ENCODE measurements at regions not wholly inside any gene's neighbourhood (a gene's known extent, or its start where the extent isn't known, plus 50 kb on each side); places are given as distances from the start of the nearest gene placed in this dataset.

DNA sequence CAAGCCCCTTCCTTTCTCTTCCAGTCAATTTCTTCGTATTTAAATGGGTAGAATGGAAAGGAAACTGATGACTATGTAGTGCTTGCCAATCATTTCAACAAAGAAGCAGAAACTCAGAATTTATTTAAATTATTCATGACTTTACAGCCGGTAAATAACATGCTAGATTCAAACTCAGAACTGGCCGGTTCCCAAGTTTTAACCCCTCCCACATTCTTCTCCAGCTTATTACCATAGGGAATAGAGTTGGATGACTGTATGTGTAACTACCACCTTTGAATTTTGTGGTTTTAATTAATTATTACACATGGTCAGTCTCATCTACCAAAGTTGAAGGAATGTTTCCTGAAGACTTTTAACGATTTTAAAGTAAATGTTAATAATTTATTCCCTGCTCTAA, 819.3 kb upstream of the LRATD1 start:
- H3K4me1 Mint-ChIP-seq (ENCODE audit: unreplicated experiment), result peaks cover 4% of the 10 kb centered on the region
- no peaks in the 10 kb centered on the region for H3K27me3 Mint-ChIP-seq (ENCODE audit: unreplicated experiment)
- no peak overlapping the region for H3K27ac Mint-ChIP-seq (ENCODE audit: unreplicated experiment)
- TF ChIP-seq, protein P1, sequence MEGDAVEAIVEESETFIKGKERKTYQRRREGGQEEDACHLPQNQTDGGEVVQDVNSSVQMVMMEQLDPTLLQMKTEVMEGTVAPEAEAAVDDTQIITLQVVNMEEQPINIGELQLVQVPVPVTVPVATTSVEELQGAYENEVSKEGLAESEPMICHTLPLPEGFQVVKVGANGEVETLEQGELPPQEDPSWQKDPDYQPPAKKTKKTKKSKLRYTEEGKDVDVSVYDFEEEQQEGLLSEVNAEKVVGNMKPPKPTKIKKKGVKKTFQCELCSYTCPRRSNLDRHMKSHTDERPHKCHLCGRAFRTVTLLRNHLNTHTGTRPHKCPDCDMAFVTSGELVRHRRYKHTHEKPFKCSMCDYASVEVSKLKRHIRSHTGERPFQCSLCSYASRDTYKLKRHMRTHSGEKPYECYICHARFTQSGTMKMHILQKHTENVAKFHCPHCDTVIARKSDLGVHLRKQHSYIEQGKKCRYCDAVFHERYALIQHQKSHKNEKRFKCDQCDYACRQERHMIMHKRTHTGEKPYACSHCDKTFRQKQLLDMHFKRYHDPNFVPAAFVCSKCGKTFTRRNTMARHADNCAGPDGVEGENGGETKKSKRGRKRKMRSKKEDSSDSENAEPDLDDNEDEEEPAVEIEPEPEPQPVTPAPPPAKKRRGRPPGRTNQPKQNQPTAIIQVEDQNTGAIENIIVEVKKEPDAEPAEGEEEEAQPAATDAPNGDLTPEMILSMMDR (IDR thresholded peaks at IDR 0.05; ENCODE audit: unreplicated experiment), result no peak
- no peaks in the 10 kb centered on the region for H3K36me3 Mint-ChIP-seq (ENCODE audit: low read depth, unreplicated experiment)
- H3K4me3 Mint-ChIP-seq (ENCODE audit: unreplicated experiment), result no peak overlapping the region
- no peak for DNase-seq (ENCODE audit: low spot score)
- no peaks in the 10 kb centered on the region for H3K9me3 Mint-ChIP-seq (ENCODE audit: unreplicated experiment)

DNA sequence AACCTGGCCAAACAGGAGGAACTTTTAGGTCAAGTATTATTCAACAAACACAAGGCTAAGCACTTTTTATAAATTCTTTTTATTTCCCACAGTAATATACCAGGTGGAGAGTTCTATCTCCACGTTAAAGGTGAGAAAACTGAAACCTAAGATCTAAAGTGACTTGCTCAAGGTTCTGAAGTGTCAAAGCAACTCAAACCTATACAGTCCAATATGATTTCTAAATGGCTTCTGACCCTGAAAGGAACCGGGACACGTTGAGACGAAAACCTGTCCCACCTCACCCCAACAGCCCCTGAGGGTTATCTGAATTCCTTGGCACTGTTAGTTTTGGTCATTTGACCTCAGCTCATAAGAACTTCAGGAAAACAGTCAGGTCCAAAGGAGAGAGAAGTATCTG, 814.5 kb upstream of the LRATD1 start:
- Mint-ChIP-seq H3K27ac (ENCODE audit: unreplicated experiment) (no peak overlapping the region), H3K4me1 (ENCODE audit: unreplicated experiment) (peaks cover 6% of the 10 kb centered on the region), H3K36me3 (ENCODE audit: low read depth, unreplicated experiment) (no peaks in the 10 kb centered on the region), H3K9me3 (ENCODE audit: unreplicated experiment) (no peaks in the 10 kb centered on the region), H3K27me3 (ENCODE audit: unreplicated experiment) (no peaks in the 10 kb centered on the region), H3K4me3 (ENCODE audit: unreplicated experiment) (no peak overlapping the region)
- TF ChIP-seq, protein P1 (IDR thresholded peaks at IDR 0.05; ENCODE audit: unreplicated experiment), result no peak
- no peak for DNase-seq (ENCODE audit: low spot score)

DNA sequence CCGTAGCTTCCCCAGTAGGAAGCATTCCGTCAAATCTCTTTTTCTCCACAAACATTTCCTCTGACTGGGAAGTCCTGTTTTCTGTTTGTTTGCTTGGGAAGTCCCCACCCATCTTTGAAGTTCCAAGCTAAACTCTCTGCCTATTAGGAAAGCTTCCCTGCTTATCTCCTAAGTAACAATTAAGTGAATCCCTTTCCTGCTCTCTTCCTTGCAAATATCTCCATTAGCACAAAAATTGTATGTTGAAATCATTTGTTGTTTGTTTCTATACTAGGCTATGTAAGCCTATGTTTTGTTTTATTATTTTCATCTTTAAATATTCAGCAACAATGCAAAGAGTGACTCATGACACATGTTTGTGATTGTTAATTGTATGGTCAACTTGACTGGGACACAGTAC, 812.6 kb upstream of the LRATD1 start:
- Mint-ChIP-seq H3K4me1 (ENCODE audit: unreplicated experiment) (peaks cover 6% of the 10 kb centered on the region), H3K4me3 (ENCODE audit: unreplicated experiment) (no peak overlapping the region), H3K27me3 (ENCODE audit: unreplicated experiment) (no peaks in the 10 kb centered on the region), H3K36me3 (ENCODE audit: low read depth, unreplicated experiment) (no peaks in the 10 kb centered on the region), H3K9me3 (ENCODE audit: unreplicated experiment) (no peaks in the 10 kb centered on the region), H3K27ac (ENCODE audit: unreplicated experiment) (no peak overlapping the region)
- TF ChIP-seq, protein P1 (IDR thresholded peaks at IDR 0.05; ENCODE audit: unreplicated experiment), result no peak
- no peak for DNase-seq (ENCODE audit: low spot score)

DNA sequence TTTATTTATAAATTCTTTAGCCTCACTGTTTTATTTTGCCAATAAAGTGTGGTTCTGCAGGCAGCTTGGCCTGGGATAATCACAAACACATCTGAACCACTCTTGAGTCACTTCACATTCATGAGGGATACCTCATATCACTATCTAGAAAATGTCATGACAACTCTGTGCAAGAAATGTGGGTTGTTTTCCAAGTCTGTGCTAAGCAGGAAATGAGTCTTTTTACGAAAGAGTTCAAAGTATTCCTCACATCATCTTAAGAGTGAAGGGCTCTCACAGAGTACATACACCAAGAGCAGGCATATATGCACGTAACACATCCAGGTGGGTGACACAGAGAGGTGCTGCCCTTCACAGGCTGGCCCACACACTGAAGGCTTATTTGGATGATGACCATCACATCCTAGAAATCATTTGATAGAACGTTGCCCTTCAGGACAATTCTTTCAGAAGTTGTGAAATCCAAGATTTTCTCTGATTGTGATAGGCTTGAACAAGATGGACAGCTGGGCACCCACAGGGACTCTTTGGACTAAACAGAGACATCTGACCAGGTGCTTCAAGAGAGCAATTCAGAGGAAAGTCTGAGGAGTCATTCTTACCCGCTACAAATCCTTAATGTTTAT, 811.1 kb upstream of the LRATD1 start:
- Mint-ChIP-seq H3K4me1 (ENCODE audit: unreplicated experiment) (peaks cover 6% of the 10 kb centered on the region), H3K27ac (ENCODE audit: unreplicated experiment) (no peak overlapping the region), H3K36me3 (ENCODE audit: low read depth, unreplicated experiment) (no peaks in the 10 kb centered on the region), H3K9me3 (ENCODE audit: unreplicated experiment) (no peaks in the 10 kb centered on the region), H3K4me3 (ENCODE audit: unreplicated experiment) (no peak overlapping the region), H3K27me3 (ENCODE audit: unreplicated experiment) (no peaks in the 10 kb centered on the region)
- no peak for DNase-seq (ENCODE audit: low spot score)
- TF ChIP-seq, protein P1 (IDR thresholded peaks at IDR 0.05; ENCODE audit: unreplicated experiment), result no peak

DNA sequence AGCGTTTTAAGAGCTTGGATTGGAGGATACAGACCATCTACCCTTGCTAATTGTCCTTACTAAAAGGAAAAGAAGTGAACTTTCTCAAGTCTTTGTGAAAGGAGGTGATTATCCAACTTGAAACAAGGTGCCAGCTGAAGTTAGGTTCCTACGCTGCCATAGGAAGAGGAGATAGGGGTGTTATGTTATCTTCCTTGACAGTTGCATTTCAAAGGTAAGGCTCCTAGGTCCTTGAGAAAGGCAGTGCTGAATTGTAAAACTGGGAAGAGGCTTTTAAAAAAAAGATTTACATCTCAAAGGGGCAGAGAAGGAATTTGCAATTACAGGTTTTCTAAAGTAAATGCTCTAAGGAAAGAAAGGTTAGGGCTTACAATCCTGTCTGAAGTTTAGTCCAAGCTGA, 810.2 kb upstream of the LRATD1 start:
- Mint-ChIP-seq H3K4me3 (ENCODE audit: unreplicated experiment) (no peak overlapping the region), H3K27me3 (ENCODE audit: unreplicated experiment) (no peaks in the 10 kb centered on the region)
- no peak for DNase-seq (ENCODE audit: low spot score)

More for the DNA sequence above, 810.2 kb upstream of the LRATD1 start:
- H3K4me1 Mint-ChIP-seq (ENCODE audit: unreplicated experiment), result peaks cover 5% of the 10 kb centered on the region
- TF ChIP-seq, protein P1 (IDR thresholded peaks at IDR 0.05; ENCODE audit: unreplicated experiment), result no peak
- H3K27ac Mint-ChIP-seq (ENCODE audit: unreplicated experiment), result no peak overlapping the region
- H3K9me3 Mint-ChIP-seq (ENCODE audit: unreplicated experiment), result no peaks in the 10 kb centered on the region
- no peaks in the 10 kb centered on the region for H3K36me3 Mint-ChIP-seq (ENCODE audit: low read depth, unreplicated experiment)
